Endothelial cell of umbilical vein (primary cell): ENCODE measurements at regions not wholly inside any gene's neighbourhood (a gene's known extent, or its start where the extent isn't known, plus 50 kb on each side); places are given as distances from the start of the nearest gene placed in this dataset.

Experiments used
- BruUV-seq: library from RNA; stranded (reverse); fragments of 400-500 nt; replicated peaks from 2 replicates; lab custom pipeline; 2021; lab: Mats Ljungman, UMichigan
- CTCF ChIA-PET: fragments of 300-600, 350-600 bp; sonication (Branson Sonifier 250); formaldehyde crosslinking; loops from one replicate; lab custom pipeline; 2021; ENCODE audit warnings: antibody characterized with exemption, inconsistent platforms; lab: Charles Lee
- POLR2A ChIA-PET: fragments of 300-600, 350-600 bp; sonication (Branson Sonifier 250); formaldehyde crosslinking; loops from one replicate; lab custom pipeline; 2021; ENCODE audit warnings: antibody characterized with exemption, inconsistent platforms; lab: Charles Lee
- DNase-seq: peaks from one replicate; pipeline ENCODE4 v3.0.0-alpha.2; 2011; ENCODE audit warnings: low read depth, low spot score
- FAIRE-seq: peaks from 2 replicates; lab custom pipeline; 2011; peaks lifted over from hg19 to GRCh38; lab: Jason Lieb, UNC
- H2AFZ ChIP-seq: 2 replicates; pipeline ENCODE4 v1.6.0; 2012; ENCODE audit warnings: low read depth, low read length, control low read depth, inconsistent platforms
- H3K27ac ChIP-seq: 2 replicates; pipeline ENCODE4 v1.5.1; 2011; ENCODE audit warnings: low read depth, mild to moderate bottlenecking, control low read depth, low read length, moderate library complexity; ENCODE audit not compliant: insufficient read depth
- H3K27me3 ChIP-seq, 2 experiments: 2 replicates each; pipeline versions ENCODE4 v1.6.0 to v1.6.1; 2011; ENCODE audit warnings: low read length in 2 of 2, mixed read lengths in 1 of 2; ENCODE audit not compliant: control insufficient read depth in 2 of 2, insufficient read depth in 2 of 2
- H3K36me3 ChIP-seq, 2 experiments: 2 replicates in 1 of 2; 3 replicates in 1 of 2; pipeline ENCODE4 v1.5.1; 2011; ENCODE audit warnings: low read length in 2 of 2, mild to moderate bottlenecking in 1 of 2, moderate library complexity in 1 of 2; ENCODE audit not compliant: control insufficient read depth in 2 of 2, insufficient read depth in 2 of 2; ENCODE audit errors: extremely low read depth in 1 of 2
- H3K4me1 ChIP-seq: 3 replicates; pipeline ENCODE4 v1.5.1; 2011; ENCODE audit warnings: mild to moderate bottlenecking, low read length; ENCODE audit not compliant: control insufficient read depth, insufficient read depth; ENCODE audit errors: extremely low read depth
- H3K4me2 ChIP-seq: 2 replicates; pipeline ENCODE4 v1.6.1; 2011; ENCODE audit warnings: low read length, control low read depth, mixed read lengths; ENCODE audit not compliant: insufficient read depth
- H3K4me3 ChIP-seq, 3 experiments: fragments of 200-600 bp in 1 of 3; sonication (generic), shearing (Covaris generic) in 1 of 3; replicated peaks in 1 of 3; 2 replicates each; pipeline ENCODE4 v1.5.1; 2011 to 2016; ENCODE audit warnings: control low read depth in 3 of 3, low read length in 3 of 3, mild to moderate bottlenecking in 2 of 3, inconsistent platforms in 1 of 3, low read depth in 1 of 3, moderate library complexity in 1 of 3; ENCODE audit not compliant: insufficient read depth in 1 of 3
- H3K79me2 ChIP-seq: 2 replicates; pipeline ENCODE4 v1.6.0; 2012; ENCODE audit warnings: low read length, inconsistent platforms; ENCODE audit not compliant: control insufficient read depth, insufficient read depth
- H3K9ac ChIP-seq: replicated peaks from 2 replicates; pipeline ENCODE3; 2011; ENCODE audit warnings: low read length, control low read depth; ENCODE audit not compliant: insufficient read depth; ENCODE audit errors: extremely low read depth
- H3K9me1 ChIP-seq: replicated peaks from 3 replicates; pipeline ENCODE4 v1.6.0; 2011; ENCODE audit warnings: mild to moderate bottlenecking, low read length; ENCODE audit not compliant: control insufficient read depth, insufficient read depth; ENCODE audit errors: extremely low read depth
- H3K9me3 ChIP-seq: replicated peaks from 2 replicates; pipeline ENCODE4 v1.5.1; 2012; ENCODE audit warnings: low read length, inconsistent platforms; ENCODE audit not compliant: control insufficient read depth, insufficient read depth
- H4K20me1 ChIP-seq: replicated peaks from 2 replicates; pipeline ENCODE3; 2011; ENCODE audit warnings: mild to moderate bottlenecking, low read length; ENCODE audit not compliant: control insufficient read depth, insufficient read depth; ENCODE audit errors: extremely low read depth
- EZH2 ChIP-seq: IDR thresholded peaks from 2 replicates; pipeline ENCODE4 v1.6.1; 2012; ENCODE audit warnings: borderline replicate concordance, low read depth, mild to moderate bottlenecking, moderate library complexity, low read length, inconsistent platforms; ENCODE audit not compliant: severe bottlenecking
- FOS ChIP-seq: IDR thresholded peaks from 2 replicates; pipeline ENCODE4 v1.6.1; 2011; ENCODE audit warnings: mild to moderate bottlenecking, low read length, moderate library complexity, borderline replicate concordance; ENCODE audit not compliant: insufficient read depth
- GATA2 ChIP-seq: IDR thresholded peaks from 2 replicates; pipeline ENCODE4 v1.7.0; 2011; ENCODE audit warnings: low read depth, mild to moderate bottlenecking, moderate library complexity, mixed read lengths, low read length; ENCODE audit not compliant: insufficient read length, insufficient read depth
- JUN ChIP-seq: IDR thresholded peaks from 2 replicates; pipeline ENCODE4 v1.6.1; 2011; ENCODE audit warnings: borderline replicate concordance, low read depth; ENCODE audit not compliant: insufficient read length, insufficient read depth
- MAX ChIP-seq: IDR thresholded peaks from 2 replicates; pipeline ENCODE4 v1.6.1; 2011; ENCODE audit not compliant: insufficient read depth, insufficient read length
- MYC ChIP-seq: IDR thresholded peaks from one replicate; pipeline ENCODE4 v1.6.1; 2011; ENCODE audit warnings: mild to moderate bottlenecking, low read depth, low read length
- POLR2A ChIP-seq: IDR thresholded peaks from 2 replicates; pipeline ENCODE4 v1.6.1; 2012; ENCODE audit warnings: low read depth, mild to moderate bottlenecking, control low read depth, low read length
- POLR2AphosphoS5 ChIP-seq: IDR thresholded peaks from 2 replicates; pipeline ENCODE4 v1.6.1; 2012; ENCODE audit warnings: low read depth, mild to moderate bottlenecking, control low read depth, low read length, moderate library complexity; ENCODE audit not compliant: insufficient read depth
- dilution Hi-C: fragments of 300-500 bp; cut with MboI; formaldehyde crosslinking; loops from one replicate; pipeline ENCODE4 v1.15.0; 2019; ENCODE audit warnings: low sequenced_read_pairs; ENCODE audit not compliant: extremely low pct_ligation_motif_present
- intact Hi-C: fragments of 100-400 bp; cut with micrococcal nuclease; formaldehyde crosslinking; loops from one replicate; pipeline ENCODE4 v1.10.0; 2022
- TF ChIP-seq, protein P1 (sequence below), 2 donors: IDR thresholded peaks; 1 replicate in 1 of 2; 2 replicates in 1 of 2; pipeline ENCODE4 v1.5.1; 2011; ENCODE audit warnings: low read length in 2 of 2, mild to moderate bottlenecking in 2 of 2, moderate library complexity in 2 of 2, control low read depth in 1 of 2, inconsistent platforms in 1 of 2, low read depth in 1 of 2; ENCODE audit not compliant: insufficient read depth in 1 of 2; ENCODE audit errors: extremely low read depth in 1 of 2

DNA sequence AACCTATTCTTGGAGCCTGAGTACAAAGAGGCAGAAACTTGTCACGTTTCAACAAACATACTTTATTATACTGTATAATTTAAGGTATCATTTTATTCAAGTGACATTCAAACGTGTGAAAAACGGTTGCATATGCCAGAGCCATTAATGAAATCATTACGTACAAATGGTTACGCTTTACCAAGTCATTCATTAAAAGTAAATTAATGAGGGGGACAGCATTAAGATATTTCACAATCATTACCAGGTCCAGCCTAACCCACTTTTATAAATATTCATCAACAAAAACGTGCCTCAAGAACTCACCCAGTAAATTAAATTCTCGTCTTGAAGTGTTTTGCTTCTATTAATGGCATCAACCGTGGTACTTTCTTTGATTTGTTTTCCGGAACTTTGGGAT, 253.0 kb downstream of the RPS24 start:
- no peak for TF ChIP-seq MAX
- TF ChIP-seq EZH2, result no peak
- TF ChIP-seq POLR2AphosphoS5, result no peak
- TF ChIP-seq MYC, result no peak
- TF ChIP-seq JUN, result no peak
- TF ChIP-seq, protein P1, sequence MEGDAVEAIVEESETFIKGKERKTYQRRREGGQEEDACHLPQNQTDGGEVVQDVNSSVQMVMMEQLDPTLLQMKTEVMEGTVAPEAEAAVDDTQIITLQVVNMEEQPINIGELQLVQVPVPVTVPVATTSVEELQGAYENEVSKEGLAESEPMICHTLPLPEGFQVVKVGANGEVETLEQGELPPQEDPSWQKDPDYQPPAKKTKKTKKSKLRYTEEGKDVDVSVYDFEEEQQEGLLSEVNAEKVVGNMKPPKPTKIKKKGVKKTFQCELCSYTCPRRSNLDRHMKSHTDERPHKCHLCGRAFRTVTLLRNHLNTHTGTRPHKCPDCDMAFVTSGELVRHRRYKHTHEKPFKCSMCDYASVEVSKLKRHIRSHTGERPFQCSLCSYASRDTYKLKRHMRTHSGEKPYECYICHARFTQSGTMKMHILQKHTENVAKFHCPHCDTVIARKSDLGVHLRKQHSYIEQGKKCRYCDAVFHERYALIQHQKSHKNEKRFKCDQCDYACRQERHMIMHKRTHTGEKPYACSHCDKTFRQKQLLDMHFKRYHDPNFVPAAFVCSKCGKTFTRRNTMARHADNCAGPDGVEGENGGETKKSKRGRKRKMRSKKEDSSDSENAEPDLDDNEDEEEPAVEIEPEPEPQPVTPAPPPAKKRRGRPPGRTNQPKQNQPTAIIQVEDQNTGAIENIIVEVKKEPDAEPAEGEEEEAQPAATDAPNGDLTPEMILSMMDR (IDR thresholded peaks at IDR 0.05; ENCODE audit: extremely low read depth in 1 of 2, insufficient read depth in 1 of 2, low read depth in 1 of 2, low read length in 2 of 2), result no peak
- TF ChIP-seq GATA2, result no peak
- no peak for TF ChIP-seq FOS
- TF ChIP-seq POLR2A, result no peak
- no peak overlapping the region for H2AFZ ChIP-seq
- intact Hi-C loops (no loop called here), dilution Hi-C loops (no loop called here)
- ChIA-PET POLR2A (no interaction called here), CTCF (no interaction called here)
- BruUV-seq, result no TSS peak
- H3K9ac ChIP-seq, result no peak overlapping the region
- DNase-seq (no peak), FAIRE-seq (no peak)
- H3K79me2 ChIP-seq, result no peaks in the 10 kb centered on the region
- peaks cover 16% of the 10 kb centered on the region for H3K4me1 ChIP-seq
- no peaks in the 10 kb centered on the region for H3K36me3 ChIP-seq
- no peaks in the 10 kb centered on the region for H3K9me3 ChIP-seq
- H3K9me1 ChIP-seq, result peaks cover 3% of the 10 kb centered on the region
- H3K4me3 ChIP-seq, result no peak overlapping the region
- peak overlapping the region; percentile 17 for H3K27ac ChIP-seq
- no peaks in the 10 kb centered on the region for H4K20me1 ChIP-seq
- H3K4me2 ChIP-seq, result peak overlapping the region; percentile 63
- H3K27me3 ChIP-seq, result no peaks in the 10 kb centered on the region
